GM21737 (cell line): ENCODE measurements at regions not wholly inside any gene's neighbourhood (a gene's known extent, or its start where the extent isn't known, plus 50 kb on each side); places are given as distances from the start of the nearest gene placed in this dataset.

Experiments used
- ATAC-seq: cut with Tn5 transposase; IDR thresholded peaks from one replicate; pipeline ENCODE4 v1.9.1; 2021; ENCODE audit warnings: mild to moderate bottlenecking, moderate library complexity; ENCODE audit not compliant: unreplicated experiment

- ATAC-seq = no peak
Observed at GRCh38 chr2:12964904-12965539, 248.3 kb downstream of the TRIB2 start.

- no peak for ATAC-seq
Observed at GRCh38 chr2:12965540-12966269, 249.0 kb downstream of the TRIB2 start.

GRCh38 chr2:12967804-12968203 is 251.1 kb downstream of the TRIB2 start:
- no peak for ATAC-seq

GRCh38 chr2:12968399-12968798 is 251.7 kb downstream of the TRIB2 start:
- no peak for ATAC-seq

- ATAC-seq = no peak
Observed at GRCh38 chr2:12970861-12971260, 254.1 kb downstream of the TRIB2 start.

GRCh38 chr2:12971581-12972365 is 255.0 kb downstream of the TRIB2 start:
- no peak for ATAC-seq

GRCh38 chr2:12978066-12978835 is 261.5 kb downstream of the TRIB2 start:
- ATAC-seq = no peak

- no peak for ATAC-seq
Observed at GRCh38 chr2:12979066-12979465, 262.3 kb downstream of the TRIB2 start.

GRCh38 chr2:12980817-12981216 is 264.1 kb downstream of the TRIB2 start:
- no peak for ATAC-seq

GRCh38 chr2:12982149-12982584 is 265.4 kb downstream of the TRIB2 start:
- no peak for ATAC-seq

GRCh38 chr2:12987246-12987645 is 270.5 kb downstream of the TRIB2 start:
- no peak for ATAC-seq

GRCh38 chr2:12988279-12988678 is 271.5 kb downstream of the TRIB2 start:
- no peak for ATAC-seq

GRCh38 chr2:12990523-12990922 is 273.8 kb downstream of the TRIB2 start:
- no peak for ATAC-seq

GRCh38 chr2:12998685-12999084 is 281.9 kb downstream of the TRIB2 start:
- no peak for ATAC-seq

- ATAC-seq = no peak
Observed at GRCh38 chr2:13000664-13001363, 284.1 kb downstream of the TRIB2 start.

GRCh38 chr2:13001408-13001807 is 284.7 kb downstream of the TRIB2 start:
- no peak for ATAC-seq

- no peak for ATAC-seq
Observed at GRCh38 chr2:13002536-13003331, 286.0 kb downstream of the TRIB2 start.

- no peak for ATAC-seq
Observed at GRCh38 chr2:13003500-13003899, 286.8 kb downstream of the TRIB2 start.

GRCh38 chr2:13005048-13005447 is 288.3 kb downstream of the TRIB2 start:
- no peak for ATAC-seq
